Neural cell (in vitro differentiated cells): ENCODE measurements at regions not wholly inside any gene's neighbourhood (a gene's known extent, or its start where the extent isn't known, plus 50 kb on each side); places are given as distances from the start of the nearest gene placed in this dataset.

Experiments used
- EP300 ChIP-seq: fragments of 450-650 bp; conservative IDR thresholded peaks from 2 replicates; pipeline ENCODE4 v1.6.1; 2014; ENCODE audit warnings: antibody characterized with exemption, mild to moderate bottlenecking, moderate library complexity; ENCODE audit not compliant: poor library complexity, severe bottlenecking
- MXI1 ChIP-seq: fragments of 450-650 bp; conservative IDR thresholded peaks from 2 replicates; pipeline ENCODE4 v1.6.1; 2014; ENCODE audit warnings: antibody characterized with exemption, mild to moderate bottlenecking; ENCODE audit not compliant: poor library complexity, severe bottlenecking
- POLR2AphosphoS5 ChIP-seq: IDR thresholded peaks from 2 replicates; pipeline ENCODE4 v1.6.1; 2012
- RAD21 ChIP-seq: fragments of 450-650 bp; conservative IDR thresholded peaks from 2 replicates; pipeline ENCODE4 v1.6.1; 2014; ENCODE audit warnings: antibody characterized with exemption, mild to moderate bottlenecking, moderate library complexity
- REST ChIP-seq: IDR thresholded peaks from 2 replicates; pipeline ENCODE4 v1.6.1; 2012; ENCODE audit warnings: borderline replicate concordance
- TF ChIP-seq, protein P1 (sequence below): fragments of 450-650 bp; IDR thresholded peaks from 2 replicates; pipeline ENCODE4 v1.5.1; 2014; ENCODE audit warnings: antibody characterized with exemption, mild to moderate bottlenecking, moderate library complexity; ENCODE audit not compliant: poor library complexity, severe bottlenecking

GRCh38 chr5:24737163-24737562 is 92.4 kb upstream of the CDH10 start:
- TF ChIP-seq EP300 (no peak), RAD21 (no peak), POLR2AphosphoS5 (no peak), REST (no peak), MXI1 (no peak)
- TF ChIP-seq, protein P1, sequence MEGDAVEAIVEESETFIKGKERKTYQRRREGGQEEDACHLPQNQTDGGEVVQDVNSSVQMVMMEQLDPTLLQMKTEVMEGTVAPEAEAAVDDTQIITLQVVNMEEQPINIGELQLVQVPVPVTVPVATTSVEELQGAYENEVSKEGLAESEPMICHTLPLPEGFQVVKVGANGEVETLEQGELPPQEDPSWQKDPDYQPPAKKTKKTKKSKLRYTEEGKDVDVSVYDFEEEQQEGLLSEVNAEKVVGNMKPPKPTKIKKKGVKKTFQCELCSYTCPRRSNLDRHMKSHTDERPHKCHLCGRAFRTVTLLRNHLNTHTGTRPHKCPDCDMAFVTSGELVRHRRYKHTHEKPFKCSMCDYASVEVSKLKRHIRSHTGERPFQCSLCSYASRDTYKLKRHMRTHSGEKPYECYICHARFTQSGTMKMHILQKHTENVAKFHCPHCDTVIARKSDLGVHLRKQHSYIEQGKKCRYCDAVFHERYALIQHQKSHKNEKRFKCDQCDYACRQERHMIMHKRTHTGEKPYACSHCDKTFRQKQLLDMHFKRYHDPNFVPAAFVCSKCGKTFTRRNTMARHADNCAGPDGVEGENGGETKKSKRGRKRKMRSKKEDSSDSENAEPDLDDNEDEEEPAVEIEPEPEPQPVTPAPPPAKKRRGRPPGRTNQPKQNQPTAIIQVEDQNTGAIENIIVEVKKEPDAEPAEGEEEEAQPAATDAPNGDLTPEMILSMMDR = no peak
